CD14-positive monocyte (primary cell): ENCODE measurements at regions not wholly inside any gene's neighbourhood (a gene's known extent, or its start where the extent isn't known, plus 50 kb on each side); places are given as distances from the start of the nearest gene placed in this dataset.

Experiments
- DNase-seq, 3 donors: peaks; one replicate each; pipeline ENCODE4 v3.0.0-alpha.2; 2011 to 2022
- H2AFZ ChIP-seq: 2 replicates; pipeline ENCODE4 v1.6.0; 2012; ENCODE audit warnings: mild to moderate bottlenecking, low read depth, low read length, inconsistent platforms; ENCODE audit not compliant: insufficient read depth, poor library complexity, severe bottlenecking
- H3K27ac ChIP-seq, 2 donors: 1 replicate in 1 of 2; 2 replicates in 1 of 2; pipeline ENCODE4 v1.5.1; 2012 to 2013; ENCODE audit warnings: low read length in 2 of 2, control low read depth in 1 of 2, inconsistent platforms in 1 of 2, low read depth in 1 of 2, mild to moderate bottlenecking in 1 of 2
- H3K27me3 ChIP-seq, 2 donors: one replicate each; pipeline versions ENCODE4 v1.6.0 to v1.6.1; 2011 to 2013; ENCODE audit warnings: low read length in 2 of 2; ENCODE audit not compliant: control insufficient read depth in 2 of 2, insufficient read depth in 2 of 2
- H3K36me3 ChIP-seq, 2 donors: replicated peaks in 1 of 2; 1 replicate in 1 of 2; 2 replicates in 1 of 2; pipeline versions ENCODE4 v1.5.1 to v1.6.1; 2012 to 2013; ENCODE audit warnings: low read length in 2 of 2, control low read depth in 1 of 2, inconsistent platforms in 1 of 2, mild to moderate bottlenecking in 1 of 2; ENCODE audit not compliant: insufficient read depth in 2 of 2, control insufficient read depth in 1 of 2
- H3K4me1 ChIP-seq, 2 donors: 1 replicate in 1 of 2; 2 replicates in 1 of 2; pipeline versions ENCODE4 v1.5.1 to v1.6.1; 2012 to 2013; ENCODE audit warnings: low read length in 2 of 2, control low read depth in 1 of 2, inconsistent platforms in 1 of 2, mild to moderate bottlenecking in 1 of 2, moderate library complexity in 1 of 2; ENCODE audit not compliant: insufficient read depth in 2 of 2, control insufficient read depth in 1 of 2
- H3K4me2 ChIP-seq: replicated peaks from 2 replicates; pipeline ENCODE3; 2012; ENCODE audit warnings: low read length, moderate library complexity, mild to moderate bottlenecking; ENCODE audit not compliant: poor library complexity, severe bottlenecking; ENCODE audit errors: extremely low read depth
- H3K4me3 ChIP-seq, 3 experiments: fragments of 200-600 bp in 1 of 3; sonication (generic) in 1 of 3; replicated peaks in 1 of 3; 1 replicate in 2 of 3; 2 replicates in 1 of 3; pipeline ENCODE4 v1.5.1; 2011 to 2013; ENCODE audit warnings: low read length in 3 of 3, mild to moderate bottlenecking in 3 of 3, control low read depth in 2 of 3, low read depth in 2 of 3, inconsistent platforms in 1 of 3, moderate library complexity in 1 of 3
- H3K79me2 ChIP-seq: 2 replicates; pipeline ENCODE4 v1.6.0; 2012; ENCODE audit warnings: mild to moderate bottlenecking, control low read depth, inconsistent platforms, low read length, moderate library complexity; ENCODE audit not compliant: insufficient read depth
- H3K9ac ChIP-seq: 2 replicates; pipeline ENCODE4 v1.6.0; 2017; ENCODE audit warnings: low read length, mild to moderate bottlenecking; ENCODE audit not compliant: insufficient read depth, poor library complexity, severe bottlenecking
- H3K9me3 ChIP-seq, 2 donors: replicated peaks in 1 of 2; 1 replicate in 1 of 2; 2 replicates in 1 of 2; pipeline versions ENCODE4 v1.5.1 to v1.6.1; 2012 to 2013; ENCODE audit warnings: low read length in 2 of 2, control low read depth in 1 of 2; ENCODE audit not compliant: control insufficient read depth in 1 of 2, insufficient read depth in 1 of 2
- H4K20me1 ChIP-seq: 2 replicates; pipeline ENCODE4 v1.6.0; 2012; ENCODE audit warnings: mild to moderate bottlenecking, low read length, control low read depth, moderate library complexity; ENCODE audit not compliant: insufficient read depth
- H3K27ac Mint-ChIP-seq, 7 donors: one replicate each; pipeline ENCODE4 v1.8.0; 2020; ENCODE audit warnings: mild to moderate bottlenecking in 7 of 7, mixed read lengths in 7 of 7, moderate library complexity in 6 of 7, inconsistent platforms in 2 of 7
- H3K27me3 Mint-ChIP-seq, 3 donors: one replicate each; pipeline ENCODE4 v1.8.0; 2021 to 2022; ENCODE audit warnings: low read depth in 3 of 3, mild to moderate bottlenecking in 3 of 3, mixed read lengths in 3 of 3, moderate library complexity in 3 of 3, inconsistent platforms in 1 of 3
- H3K36me3 Mint-ChIP-seq, 2 donors: one replicate each; pipeline ENCODE4 v1.8.0; 2020; ENCODE audit warnings: mixed read lengths in 2 of 2, inconsistent platforms in 1 of 2, mild to moderate bottlenecking in 1 of 2
- H3K4me1 Mint-ChIP-seq: one replicate; pipeline ENCODE4 v1.8.0; 2020; ENCODE audit warnings: mild to moderate bottlenecking, mixed read lengths
- H3K4me3 Mint-ChIP-seq, 2 donors: one replicate each; pipeline ENCODE4 v1.8.0; 2020; ENCODE audit warnings: mild to moderate bottlenecking in 2 of 2, mixed read lengths in 2 of 2, moderate library complexity in 1 of 2
- H3K9me3 Mint-ChIP-seq, 7 donors: one replicate each; pipeline ENCODE4 v1.8.0; 2020 to 2022; ENCODE audit warnings: mixed read lengths in 7 of 7, mild to moderate bottlenecking in 6 of 7, moderate library complexity in 6 of 7, inconsistent platforms in 2 of 7
- WGBS: methylation state at CpG from one replicate; pipeline ENCODE4 v1.1.5; 2013; ENCODE audit warnings: missing lambda C conversion rate; ENCODE audit not compliant: insufficient coverage; 5-methylcytosine and 5-hydroxymethylcytosine counted together
- intact Hi-C, 2 donors: fragments of 100-400 bp; cut with micrococcal nuclease; formaldehyde crosslinking; loops; one replicate each; pipeline versions ENCODE4 v1.15.0 to v1.15.1; 2023
- TF ChIP-seq, protein P1 (sequence below): fragments of 200-600 bp; IDR thresholded peaks from one replicate; pipeline ENCODE4 v1.8.0; 2022; ENCODE audit warnings: antibody characterized with exemption, mild to moderate bottlenecking

GRCh38 chr6:149179431-149179830 is 138.1 kb upstream of the TAB2 start:
- Mint-ChIP-seq H3K4me3 (no peak overlapping the region), H3K27me3 (peaks cover 0 to 3% (median 0%) of the 10 kb centered on the region in 3 donors), H3K4me1 (peaks cover 19% of the 10 kb centered on the region), H3K9me3 (peaks cover 0 to 3% (median under 1%) of the 10 kb centered on the region in 7 donors), H3K27ac (no peak overlapping the region), H3K36me3 (no peaks in the 10 kb centered on the region)
- Histone ChIP-seq H3K4me2 (no peak overlapping the region), H3K79me2 (no peaks in the 10 kb centered on the region), H3K4me1 (peaks cover 14 to 16% of the 10 kb centered on the region in 2 donors), H3K27me3 (no peaks in the 10 kb centered on the region), H2AFZ (no peak overlapping the region), H3K27ac (no peak overlapping the region), H4K20me1 (no peaks in the 10 kb centered on the region), H3K9ac (no peak overlapping the region), H3K9me3 (no peaks in the 10 kb centered on the region), H3K4me3 (no peak overlapping the region), H3K36me3 (no peaks in the 10 kb centered on the region)
- WGBS: no CpG with 5 or more reads among the region's 1 CpG
- intact Hi-C loops: loop anchor here in 1 of 2 donors (10.0 kb wide), 1 partner anchor 95 kb away; no protein-coding TSS in a partner anchor
- TF ChIP-seq, protein P1, sequence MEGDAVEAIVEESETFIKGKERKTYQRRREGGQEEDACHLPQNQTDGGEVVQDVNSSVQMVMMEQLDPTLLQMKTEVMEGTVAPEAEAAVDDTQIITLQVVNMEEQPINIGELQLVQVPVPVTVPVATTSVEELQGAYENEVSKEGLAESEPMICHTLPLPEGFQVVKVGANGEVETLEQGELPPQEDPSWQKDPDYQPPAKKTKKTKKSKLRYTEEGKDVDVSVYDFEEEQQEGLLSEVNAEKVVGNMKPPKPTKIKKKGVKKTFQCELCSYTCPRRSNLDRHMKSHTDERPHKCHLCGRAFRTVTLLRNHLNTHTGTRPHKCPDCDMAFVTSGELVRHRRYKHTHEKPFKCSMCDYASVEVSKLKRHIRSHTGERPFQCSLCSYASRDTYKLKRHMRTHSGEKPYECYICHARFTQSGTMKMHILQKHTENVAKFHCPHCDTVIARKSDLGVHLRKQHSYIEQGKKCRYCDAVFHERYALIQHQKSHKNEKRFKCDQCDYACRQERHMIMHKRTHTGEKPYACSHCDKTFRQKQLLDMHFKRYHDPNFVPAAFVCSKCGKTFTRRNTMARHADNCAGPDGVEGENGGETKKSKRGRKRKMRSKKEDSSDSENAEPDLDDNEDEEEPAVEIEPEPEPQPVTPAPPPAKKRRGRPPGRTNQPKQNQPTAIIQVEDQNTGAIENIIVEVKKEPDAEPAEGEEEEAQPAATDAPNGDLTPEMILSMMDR: no peak
- no peak for DNase-seq

- no peaks in the 10 kb centered on the region for H3K36me3 ChIP-seq
- WGBS: 80% methylated on average over 1 of the region's 5 CpGs
- no peak overlapping the region for H2AFZ ChIP-seq
- no peak for DNase-seq
- H3K27ac ChIP-seq: no peak overlapping the region
- TF ChIP-seq, protein P1: no peak
- H3K36me3 Mint-ChIP-seq: no peaks in the 10 kb centered on the region
- intact Hi-C loops: loop anchor here in 1 of 2 donors (10.0 kb wide), 1 partner anchor 243 kb away; no protein-coding TSS in a partner anchor
- peaks cover 0 to 6% (median 2%) of the 10 kb centered on the region in 7 donors for H3K9me3 Mint-ChIP-seq
- no peak overlapping the region for H3K4me3 Mint-ChIP-seq
- H3K79me2 ChIP-seq: no peaks in the 10 kb centered on the region
- peaks cover 0 to 3% (median 2%) of the 10 kb centered on the region in 3 donors for H3K27me3 Mint-ChIP-seq
- H3K4me2 ChIP-seq: no peak overlapping the region
- H3K4me1 Mint-ChIP-seq: peaks cover 19% of the 10 kb centered on the region
- no peak overlapping the region for H3K4me3 ChIP-seq
- no peaks in the 10 kb centered on the region for H3K9me3 ChIP-seq
- H3K27ac Mint-ChIP-seq: no peak overlapping the region
- no peak overlapping the region for H3K9ac ChIP-seq
- no peaks in the 10 kb centered on the region for H4K20me1 ChIP-seq
- H3K27me3 ChIP-seq: no peaks in the 10 kb centered on the region
- H3K4me1 ChIP-seq: peaks cover 14 to 16% of the 10 kb centered on the region in 2 donors
Observed at GRCh38 chr6:149181304-149181703, 136.2 kb upstream of the TAB2 start.
